Activated CD8-positive, alpha-beta memory T cell treated with anti-CD3 and anti-CD28 coated beads, Interleukin-2, amount 50 U/mL, for 4 hours (primary cell): ENCODE measurements at regions not wholly inside any gene's neighbourhood (a gene's known extent, or its start where the extent isn't known, plus 50 kb on each side); places are given as distances from the start of the nearest gene placed in this dataset.
"Not testable (repeated sequence)": the region's sequence is repeated elsewhere in the genome, so short reads cannot be mapped to it uniquely, and the experiment has no call there.

Experiments
- DNase-seq: peaks from one replicate; pipeline ENCODE4 v3.0.0-alpha.2; 2020

- DNase-seq, result no peak
Measured at GRCh38 chr16:9597967-9598730, 506.7 kb downstream of the HAPSTR1 start.

- DNase-seq, result no peak
Measured at GRCh38 chr16:9598731-9599083, 507.3 kb downstream of the HAPSTR1 start.

GRCh38 chr16:9599415-9600120 lies 508.1 kb downstream of the HAPSTR1 start:
- DNase-seq, result no peak

GRCh38 chr16:9602189-9602588 lies 510.7 kb downstream of the HAPSTR1 start:
- DNase-seq, result no peak

GRCh38 chr16:9603316-9603715 lies 511.9 kb downstream of the HAPSTR1 start:
- DNase-seq, result no peak

- DNase-seq, result no peak
Measured at GRCh38 chr16:9607515-9608230, 516.2 kb downstream of the HAPSTR1 start.

GRCh38 chr16:9610727-9611126 lies 519.3 kb downstream of the HAPSTR1 start:
- no peak for DNase-seq

GRCh38 chr16:9612267-9612666 lies 520.8 kb downstream of the HAPSTR1 start:
- no peak for DNase-seq

- DNase-seq, result no peak
Measured at GRCh38 chr16:9614389-9614788, 522.9 kb downstream of the HAPSTR1 start.

- DNase-seq, result no peak
Measured at GRCh38 chr16:9622268-9622667, 530.8 kb downstream of the HAPSTR1 start.

GRCh38 chr16:9625122-9625521 lies 533.7 kb downstream of the HAPSTR1 start:
- no peak for DNase-seq

GRCh38 chr16:9627427-9627826 lies 536.0 kb downstream of the HAPSTR1 start:
- no peak for DNase-seq

- DNase-seq, result no peak
Measured at GRCh38 chr16:9630119-9630518, 538.7 kb downstream of the HAPSTR1 start.

- DNase-seq, result no peak
Measured at GRCh38 chr16:9630985-9631384, 539.5 kb downstream of the HAPSTR1 start.

- no peak for DNase-seq
Measured at GRCh38 chr16:9633844-9634243, 542.4 kb downstream of the HAPSTR1 start.

- not testable (repeated sequence) for DNase-seq
Measured at GRCh38 chr16:9635150-9635720, 543.8 kb downstream of the HAPSTR1 start.

- DNase-seq, result no peak
Measured at GRCh38 chr16:9644258-9644657, 538.0 kb downstream of the GRIN2A start.

GRCh38 chr16:9645911-9646310 lies 536.3 kb downstream of the GRIN2A start:
- DNase-seq, result no peak

- DNase-seq, result no peak
Measured at GRCh38 chr16:9647981-9648701, 534.1 kb downstream of the GRIN2A start.

- no peak for DNase-seq
Measured at GRCh38 chr16:9650284-9650683, 531.9 kb downstream of the GRIN2A start.

GRCh38 chr16:9655051-9655450 lies 527.2 kb downstream of the GRIN2A start:
- no peak for DNase-seq

- DNase-seq, result no peak
Measured at GRCh38 chr16:9657641-9658040, 524.6 kb downstream of the GRIN2A start.

- DNase-seq, result no peak
Measured at GRCh38 chr16:9658164-9658563, 524.1 kb downstream of the GRIN2A start.
